HG02852 (cell line): ENCODE measurements at regions not wholly inside any gene's neighbourhood (a gene's known extent, or its start where the extent isn't known, plus 50 kb on each side); places are given as distances from the start of the nearest gene placed in this dataset.

Source experiments
- ATAC-seq: cut with Tn5 transposase; IDR thresholded peaks from one replicate; pipeline ENCODE4 v1.9.1; 2021; ENCODE audit warnings: mild to moderate bottlenecking, moderate library complexity; ENCODE audit not compliant: unreplicated experiment

DNA sequence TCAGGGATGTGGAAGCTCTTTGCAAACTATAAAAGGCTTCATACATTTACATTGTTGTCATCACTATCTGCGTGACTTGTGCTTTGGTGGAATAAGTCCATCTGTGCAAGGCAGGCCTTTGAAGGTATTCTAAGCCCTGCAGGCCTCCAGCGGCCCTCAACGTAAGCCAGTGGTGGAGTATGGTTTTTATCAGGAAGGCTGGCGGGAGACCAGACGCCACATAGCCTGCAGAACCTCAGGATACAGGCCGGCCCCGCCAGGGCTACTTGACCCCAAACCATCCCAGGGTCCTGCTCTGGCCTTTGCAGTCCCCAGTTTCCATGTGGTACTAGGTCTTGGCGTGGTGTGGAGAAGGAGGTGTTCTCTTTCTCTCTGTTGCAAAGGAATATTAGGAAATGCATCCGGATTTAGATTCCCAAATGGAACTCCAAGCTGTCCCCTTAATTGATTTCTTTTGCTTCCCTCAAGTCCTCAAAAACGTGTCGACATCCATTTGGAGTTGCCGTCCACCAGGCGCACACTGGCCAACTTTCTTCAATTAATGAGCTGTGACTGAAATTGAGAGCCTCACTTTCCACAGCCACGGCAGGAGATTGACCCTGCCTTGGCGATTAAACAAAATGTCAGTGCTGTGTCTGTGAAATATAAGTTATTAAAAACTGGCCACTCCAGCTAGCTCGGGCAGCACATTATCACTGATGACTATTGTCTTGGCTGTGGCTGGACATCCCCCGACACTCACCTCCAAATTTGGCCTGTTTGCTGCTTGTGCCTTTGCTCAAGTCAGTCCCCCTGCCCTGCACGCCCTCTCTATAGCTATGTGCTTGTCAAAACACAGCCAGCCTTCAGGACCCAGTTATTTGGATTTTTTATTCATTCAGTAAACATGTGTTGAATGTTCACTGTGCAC is 239.8 kb upstream of the TLE3 start:
- ATAC-seq: no peak

DNA sequence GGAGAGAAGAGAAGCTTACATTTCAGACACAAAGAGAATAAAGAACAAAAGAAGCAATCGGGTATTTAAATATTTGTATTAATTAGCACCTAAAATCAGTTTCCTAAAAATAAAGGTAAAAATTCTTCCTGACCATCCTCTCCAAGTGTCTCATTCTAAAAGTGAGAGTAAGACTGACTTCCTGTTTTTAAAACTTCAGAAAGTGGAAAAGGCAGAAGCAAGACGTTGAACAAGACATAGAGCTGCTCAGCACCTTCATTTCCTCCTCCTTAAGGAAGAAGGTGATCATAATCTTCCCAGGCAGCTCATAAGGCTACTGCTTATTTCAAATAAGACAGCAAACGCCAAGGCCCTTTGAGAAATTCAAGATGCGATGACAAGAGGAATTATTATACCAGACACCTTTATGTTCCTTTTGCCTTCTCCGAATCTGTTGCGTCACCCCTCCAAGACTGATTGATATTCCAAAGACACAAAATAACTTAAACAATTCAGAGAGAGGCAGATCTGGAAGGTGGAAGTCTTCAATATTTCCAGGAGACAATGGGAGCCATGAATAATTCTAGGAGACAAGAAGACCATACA is 238.8 kb upstream of the TLE3 start:
- no peak for ATAC-seq

DNA sequence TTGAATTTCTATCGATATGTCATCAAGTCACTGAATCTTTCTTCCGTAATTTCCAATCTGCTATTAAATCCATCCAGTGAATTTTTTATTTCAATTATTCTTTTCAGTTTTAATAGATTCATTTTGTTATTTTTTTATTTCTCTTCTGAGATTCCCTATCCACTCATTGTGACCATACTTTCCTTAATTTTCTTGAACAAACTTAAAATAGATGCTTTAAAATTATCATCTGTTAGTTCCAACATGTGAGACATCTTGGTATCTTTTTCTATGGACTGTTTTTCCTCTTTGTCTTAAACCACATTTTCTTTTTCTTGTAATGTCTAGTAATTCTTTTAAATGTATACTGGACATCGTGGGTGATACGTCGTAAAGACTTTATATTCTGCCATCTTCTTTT is 236.6 kb upstream of the TLE3 start:
- ATAC-seq: no peak

DNA sequence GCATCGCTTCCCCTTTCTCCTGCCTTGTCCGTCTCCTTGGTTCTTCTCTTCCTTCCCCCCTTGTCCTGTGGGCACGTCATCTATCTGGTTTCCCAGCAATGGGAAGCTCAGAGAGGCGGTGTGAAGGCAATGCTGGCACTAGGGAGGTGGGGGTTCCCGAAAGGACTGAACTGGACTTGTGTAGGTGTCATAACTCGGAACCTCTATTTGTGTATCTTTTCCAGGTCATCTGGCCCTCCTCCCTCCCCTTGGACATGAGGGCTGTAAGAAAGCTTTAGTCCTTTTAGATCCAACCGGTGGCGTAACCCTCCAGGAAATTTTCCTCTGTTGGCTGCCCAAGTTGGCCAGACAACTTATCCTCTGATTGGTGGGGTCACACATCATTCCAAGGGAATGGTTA is 231.5 kb upstream of the TLE3 start:
- ATAC-seq: no peak

DNA sequence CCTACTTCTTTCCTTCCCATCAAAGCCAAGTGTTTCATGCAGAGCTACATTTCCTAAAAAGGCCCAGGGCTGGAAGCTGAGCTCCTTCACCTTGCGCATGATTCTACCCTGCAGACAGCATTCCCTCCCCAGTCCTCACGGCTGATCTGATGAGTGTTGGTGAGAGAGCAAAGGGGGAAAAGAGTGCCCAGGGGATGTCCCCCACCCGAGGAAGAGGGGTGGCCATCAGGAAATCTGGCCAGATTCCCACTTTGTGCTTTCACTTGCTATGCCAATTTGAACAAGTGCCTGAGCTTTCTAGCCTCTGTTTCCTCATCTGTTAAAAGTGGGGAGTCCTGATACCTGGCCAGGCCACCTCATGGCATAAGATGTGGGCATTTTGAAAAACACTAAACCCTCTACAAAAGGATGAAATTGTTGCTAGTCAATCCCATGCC is 231.0 kb upstream of the TLE3 start:
- ATAC-seq: no peak

DNA sequence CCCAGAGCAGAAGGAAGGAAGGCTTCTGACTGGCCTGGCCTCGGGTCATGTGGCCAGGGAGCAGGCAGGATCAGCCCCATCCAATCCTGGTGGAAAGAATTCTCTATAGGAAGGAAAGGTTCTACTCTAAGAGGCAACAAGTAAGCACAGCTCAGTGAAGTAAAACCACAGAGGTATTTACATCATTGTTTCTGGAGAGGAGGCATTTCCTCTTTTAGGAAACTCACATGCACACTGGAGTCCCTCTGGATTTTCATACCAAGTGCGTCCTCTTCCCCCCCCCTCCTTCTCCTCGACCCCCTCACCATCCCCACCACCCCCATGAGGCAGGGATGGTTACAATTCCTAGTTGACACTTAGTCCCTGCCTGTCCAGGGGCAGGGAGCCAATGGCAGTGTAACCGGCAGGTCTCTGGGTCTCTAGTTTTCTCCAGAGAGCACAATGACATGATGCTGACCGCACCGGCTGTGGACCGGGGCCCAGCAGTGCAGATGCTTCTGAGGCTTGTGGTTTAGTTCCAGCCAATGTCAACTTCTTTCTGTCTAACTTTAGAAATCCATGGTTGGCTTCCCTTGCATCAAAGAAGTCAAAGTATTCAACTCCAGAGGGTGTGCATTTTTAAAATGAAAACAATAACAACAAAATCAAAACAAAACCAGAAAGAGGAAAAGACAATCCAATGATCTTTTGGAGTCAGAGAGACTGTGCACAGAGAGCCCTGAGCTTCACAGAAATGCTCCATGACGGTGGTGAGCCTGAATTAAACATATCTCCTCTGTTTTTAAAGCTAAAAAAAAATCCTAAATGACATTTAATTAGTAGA is 230.3 kb upstream of the TLE3 start:
- no peak for ATAC-seq

DNA sequence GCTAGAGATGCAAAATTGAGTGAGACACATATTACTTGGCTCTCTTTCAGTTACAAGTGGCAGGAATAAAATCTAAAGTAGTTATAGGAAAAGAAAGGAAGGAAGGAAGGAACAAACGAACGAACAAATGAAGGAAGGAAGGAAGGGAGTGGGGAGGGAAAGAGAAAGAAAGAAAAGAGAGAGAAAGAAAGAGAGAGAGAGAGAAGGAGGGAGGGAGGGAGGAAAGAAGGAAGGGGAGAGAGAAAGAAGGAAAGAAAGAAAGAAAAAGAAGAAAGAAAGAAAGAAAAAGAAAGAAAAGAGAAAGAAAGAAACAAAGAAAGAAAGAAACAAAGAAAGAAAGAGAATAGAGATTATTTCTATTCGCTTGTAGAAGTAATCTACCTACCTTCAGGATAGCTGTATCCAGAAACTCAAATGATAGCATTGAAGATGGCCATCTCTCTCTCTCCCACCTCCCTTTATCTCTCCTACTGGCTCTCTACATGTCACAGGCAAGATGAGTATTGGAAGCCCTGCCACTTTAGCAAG is 229.7 kb upstream of the TLE3 start:
- ATAC-seq: no peak

DNA sequence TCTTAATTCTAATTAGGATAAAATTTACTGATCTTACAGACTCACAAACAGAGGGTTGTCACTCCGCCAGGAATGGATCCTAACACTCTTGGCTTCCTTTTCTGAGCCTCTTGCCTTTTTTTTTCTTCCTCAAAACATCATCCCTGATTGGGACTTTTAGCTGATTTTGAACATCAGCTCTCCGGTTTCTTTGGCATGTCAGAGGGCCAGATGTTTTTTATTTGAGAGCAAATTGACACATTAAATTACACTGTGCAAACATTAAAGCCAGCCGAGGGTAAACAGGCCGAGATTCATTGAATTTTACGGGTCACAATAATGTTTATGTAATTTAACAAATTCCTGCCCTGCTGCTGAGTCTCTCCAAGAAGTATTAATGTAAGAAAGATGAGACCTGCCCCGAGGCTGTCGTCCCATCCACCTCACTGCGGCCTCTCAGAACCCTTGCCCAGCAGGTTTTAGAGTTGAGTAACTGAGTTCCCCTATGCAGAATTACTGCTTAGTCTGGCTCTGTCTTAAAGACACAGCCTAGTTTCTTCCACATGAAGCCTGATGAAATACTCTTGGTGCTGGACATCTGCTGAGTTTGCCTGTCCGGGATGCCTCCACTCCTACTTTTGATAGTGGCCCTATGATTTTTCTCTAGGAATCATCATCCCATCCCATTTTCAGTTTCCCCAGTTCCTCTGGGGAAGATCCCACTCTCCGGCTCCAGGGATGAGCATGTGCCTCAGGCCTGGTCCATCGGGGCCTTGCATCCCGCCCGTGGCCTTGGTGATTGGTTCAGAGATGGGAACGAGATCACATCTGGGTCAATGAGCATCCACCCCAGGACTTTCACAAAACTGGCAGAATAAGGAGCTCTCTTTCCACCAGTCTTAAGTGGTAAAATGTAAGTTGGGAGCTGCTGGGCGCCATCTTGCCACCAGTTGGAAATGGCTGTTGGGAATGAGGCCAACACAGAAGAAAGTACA is 226.6 kb upstream of the TLE3 start:
- ATAC-seq: no peak

DNA sequence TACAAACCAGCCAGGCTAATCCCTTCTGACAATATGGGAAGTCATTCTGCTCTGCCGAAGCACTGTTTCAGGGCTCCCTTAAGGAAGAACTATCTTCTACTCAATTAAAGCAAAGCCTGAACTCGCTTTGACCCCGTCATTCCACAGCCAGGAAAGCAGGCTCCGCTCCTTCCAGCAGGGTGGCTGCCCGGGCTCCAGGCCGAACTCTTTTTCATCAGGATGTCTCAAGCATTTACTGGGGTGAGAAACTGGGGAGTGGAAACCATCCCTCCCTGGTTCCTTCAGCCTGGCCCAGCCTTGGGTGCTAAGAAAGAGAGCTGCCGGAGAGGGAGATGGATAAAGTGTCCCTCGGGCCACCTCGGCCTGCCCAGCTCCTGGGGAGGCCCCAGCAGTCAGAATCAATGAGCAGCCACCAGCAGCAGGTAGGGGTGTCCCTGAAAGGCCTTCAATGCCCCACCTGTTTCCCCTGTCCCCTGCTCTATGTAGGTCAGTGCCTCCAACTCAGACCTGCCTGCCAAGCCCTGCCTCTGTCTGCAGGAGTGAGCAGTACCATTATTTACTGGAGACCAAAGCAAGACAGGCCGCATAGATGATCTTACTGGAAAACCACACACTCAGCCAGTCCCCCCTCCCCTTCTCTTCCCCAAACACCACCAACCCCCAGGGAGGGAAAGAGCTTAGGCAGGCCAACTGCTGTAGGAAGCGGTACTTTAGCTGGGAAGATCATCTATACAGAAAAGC is 225.6 kb upstream of the TLE3 start:
- no peak for ATAC-seq

DNA sequence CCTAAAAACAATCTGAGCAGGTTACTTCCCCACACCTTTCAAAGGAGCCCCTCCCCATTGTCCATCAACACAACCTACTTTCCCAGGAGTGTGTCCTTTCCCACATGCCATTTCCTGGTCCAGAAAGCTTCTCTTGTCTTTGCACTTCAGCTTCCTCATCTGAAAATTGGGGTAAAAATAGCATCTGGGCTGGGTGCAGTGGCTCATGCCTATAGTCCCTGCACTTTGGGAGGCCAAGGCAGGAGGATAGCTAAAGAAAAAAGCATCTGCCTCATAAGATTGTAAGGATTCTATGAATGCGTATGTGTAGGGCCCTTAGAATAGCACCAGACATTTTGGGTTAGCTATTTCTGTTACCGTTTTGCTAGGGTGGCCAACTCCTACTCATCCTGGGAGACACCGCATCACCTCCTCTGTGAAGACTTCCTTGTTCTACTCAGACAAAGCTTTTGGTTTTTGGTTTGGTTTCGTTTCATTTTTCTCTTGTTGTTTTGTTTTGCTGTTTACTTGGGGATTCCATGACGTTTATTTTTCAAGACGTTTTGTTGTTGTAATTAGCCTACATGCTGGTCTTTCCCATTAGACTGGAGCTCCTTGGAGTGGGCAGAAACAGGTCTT is 224.4 kb upstream of the TLE3 start:
- ATAC-seq: no peak

DNA sequence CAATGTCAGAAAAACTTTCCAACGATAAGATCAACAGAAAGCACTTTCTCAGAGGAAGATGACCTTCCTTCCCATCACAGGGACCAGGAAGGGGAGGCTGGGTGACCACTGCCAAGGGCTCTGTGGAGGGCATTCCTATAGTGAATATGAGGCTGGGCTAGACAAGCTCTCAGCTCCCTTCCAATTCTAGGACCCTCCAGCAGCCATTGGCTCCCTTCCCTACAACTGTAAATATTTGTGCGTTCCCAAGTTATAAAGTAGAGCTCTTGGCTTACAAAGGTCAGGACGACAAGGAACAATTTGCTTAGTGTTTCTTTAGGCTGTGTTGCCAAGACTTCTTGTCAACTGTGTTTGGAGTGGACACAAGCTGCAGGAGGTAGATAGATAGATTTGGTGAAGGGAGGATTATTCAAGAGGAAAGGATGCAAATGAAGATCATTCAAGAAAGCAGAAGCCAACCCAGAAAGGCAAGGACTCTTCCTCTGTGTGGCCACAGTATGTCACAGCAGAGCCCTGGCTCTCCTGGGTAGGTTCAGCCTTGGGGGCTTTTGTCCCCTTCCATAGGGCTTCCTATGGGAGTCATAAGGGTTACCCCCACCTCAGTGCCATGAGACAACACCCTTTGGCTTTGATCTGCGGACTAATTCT is 223.6 kb upstream of the TLE3 start:
- ATAC-seq: no peak

DNA sequence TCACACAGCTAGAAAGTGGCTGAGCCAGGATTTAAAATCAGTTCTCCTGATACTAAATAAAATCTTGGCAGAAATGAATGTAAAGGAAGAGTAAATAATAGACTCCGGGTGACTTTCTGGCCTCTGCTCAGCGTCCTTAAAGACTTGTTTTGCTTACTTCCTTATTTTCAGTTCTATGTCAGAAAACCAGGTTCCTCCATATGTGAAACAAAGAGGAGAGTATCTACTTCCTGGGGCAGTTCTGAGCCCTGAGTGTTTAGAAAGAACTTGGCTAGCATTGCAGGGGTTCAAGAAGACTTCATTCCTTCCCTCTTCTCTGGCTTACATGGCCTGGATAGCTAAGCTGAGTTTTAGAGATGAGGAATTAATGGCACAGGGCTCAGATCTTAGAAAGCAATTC is 222.8 kb upstream of the TLE3 start:
- no peak for ATAC-seq

DNA sequence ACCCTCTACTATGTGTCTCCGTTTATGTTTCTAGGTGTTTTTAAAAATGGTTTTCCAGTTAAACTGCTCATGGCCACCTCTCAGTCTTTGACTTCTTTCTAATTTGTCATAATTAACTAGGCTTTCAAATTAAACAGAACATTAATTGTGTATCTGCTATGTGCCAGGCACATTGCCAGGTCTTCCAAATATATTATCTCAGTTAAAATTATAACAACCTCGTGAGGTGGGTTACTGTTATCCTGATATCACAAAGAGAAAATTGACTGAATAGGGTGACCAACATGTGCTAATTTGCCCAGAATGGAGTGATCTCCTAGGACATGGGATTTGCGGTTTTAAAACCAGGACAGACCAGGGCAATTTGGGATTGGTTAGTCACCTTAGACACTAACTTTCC is 222.4 kb upstream of the TLE3 start:
- no peak for ATAC-seq

DNA sequence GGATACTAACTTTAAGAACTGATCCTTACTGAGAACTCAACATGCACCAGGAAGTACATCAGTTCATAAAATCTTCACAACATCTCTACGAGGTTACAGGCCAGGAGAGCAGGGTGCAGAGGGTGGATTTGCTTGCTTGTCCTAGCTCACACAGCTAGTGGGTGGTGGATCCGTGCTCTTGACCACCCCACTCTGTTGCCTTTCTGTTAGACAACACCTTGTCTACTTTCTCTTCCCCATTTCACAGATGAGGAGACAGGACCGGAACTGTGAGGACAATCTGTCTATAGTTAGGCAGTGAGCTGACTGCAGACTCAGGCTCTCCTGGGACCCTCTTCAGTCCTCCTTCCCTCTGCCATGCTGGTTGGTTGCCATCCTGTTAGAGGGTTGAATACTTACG is 221.7 kb upstream of the TLE3 start:
- ATAC-seq: peak; percentile 92

DNA sequence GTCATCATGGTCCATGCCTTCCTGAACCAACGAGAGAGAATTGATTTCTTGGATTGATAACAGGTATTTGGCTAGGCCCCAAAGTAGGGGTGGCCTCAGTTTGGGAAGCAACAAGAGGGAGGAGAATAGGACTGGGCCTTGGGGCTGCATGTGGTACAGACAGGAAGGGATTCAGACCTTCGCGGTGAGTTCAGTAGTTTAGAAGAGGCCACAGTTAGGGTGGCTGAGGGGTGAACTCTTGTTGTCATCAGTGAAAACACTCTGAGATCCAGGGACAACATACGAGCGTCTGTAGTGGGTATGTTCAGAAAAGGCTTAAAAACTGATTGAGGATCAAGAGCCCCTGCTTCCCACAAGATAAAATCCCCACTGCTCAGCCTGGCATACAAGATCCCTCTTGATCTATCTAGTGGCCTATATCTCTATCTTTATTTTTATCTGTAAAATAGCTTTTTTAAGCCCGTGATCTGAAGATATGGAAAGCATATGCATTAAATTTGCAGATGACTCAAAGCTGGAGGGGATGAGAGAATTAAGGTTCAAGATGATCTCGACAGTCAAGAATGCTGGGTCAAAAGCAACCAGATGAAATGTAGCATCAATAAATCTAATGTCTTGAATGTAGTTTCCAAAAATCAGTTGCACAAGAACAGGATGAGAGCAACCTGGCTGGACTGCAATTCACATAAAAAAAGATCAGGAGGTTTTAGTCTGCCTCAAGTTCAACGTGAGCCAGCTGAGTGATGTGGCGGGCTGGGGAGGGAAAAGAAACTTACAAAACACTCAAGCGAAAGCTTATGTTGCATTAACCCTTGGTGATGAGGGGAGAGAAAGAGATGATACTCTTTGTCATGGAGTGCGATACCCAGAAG is 221.1 kb upstream of the TLE3 start:
- ATAC-seq: peak; percentile 41

DNA sequence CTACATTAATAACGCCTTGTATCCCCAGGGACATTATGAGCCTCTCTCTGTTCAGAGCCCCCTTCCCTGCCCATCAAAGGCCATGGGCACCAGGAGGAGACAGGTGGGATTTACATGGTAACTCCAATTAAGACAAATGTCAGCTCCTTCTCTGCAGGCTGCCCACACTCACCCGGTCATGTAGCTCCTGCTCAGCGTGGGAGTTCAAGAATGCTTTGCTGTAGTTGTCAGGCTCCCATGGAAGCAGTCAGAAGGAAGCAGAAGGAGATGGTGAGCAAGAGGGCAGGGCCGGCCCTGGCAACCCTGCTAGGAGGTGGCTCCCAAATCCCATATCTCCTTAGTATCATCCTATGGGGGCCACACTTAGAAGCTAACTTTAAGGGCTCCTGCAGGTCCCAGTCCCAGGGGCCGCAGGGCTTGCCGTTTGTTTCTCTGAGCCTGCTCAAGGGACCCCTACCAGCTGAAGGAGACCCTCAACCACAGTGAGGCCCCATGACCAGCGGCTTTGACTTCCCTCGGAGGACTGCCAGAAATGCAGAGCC is 218.4 kb upstream of the TLE3 start:
- ATAC-seq: no peak

DNA sequence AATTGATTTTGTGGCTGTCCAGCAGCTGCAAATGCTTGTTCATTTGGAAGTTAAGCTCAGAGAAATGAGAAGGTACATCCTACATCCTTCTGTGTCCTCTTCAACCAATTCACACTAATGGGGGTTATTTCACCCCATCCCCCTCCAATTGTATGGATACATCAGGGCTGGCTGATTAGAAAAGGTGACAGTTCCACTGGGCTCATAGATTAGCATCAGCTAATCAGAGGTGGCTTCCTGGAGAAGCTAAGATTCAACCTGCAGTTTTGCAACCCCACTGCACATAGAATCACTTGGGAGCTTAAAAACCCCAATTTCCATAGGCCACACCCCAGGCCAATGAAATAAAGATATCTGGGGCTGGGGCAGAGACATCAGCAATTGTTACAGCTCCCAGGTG is 217.7 kb upstream of the TLE3 start:
- ATAC-seq: no peak
